NCI-H1105 (cell line): ENCODE measurements at regions not wholly inside any gene's neighbourhood (a gene's known extent, or its start where the extent isn't known, plus 50 kb on each side); places are given as distances from the start of the nearest gene placed in this dataset.
A peak's percentile ranks its signal among the peaks of the same experiment; 100 is the strongest.

ENCODE experiments used
- DNase-seq: peaks from one replicate; lab custom pipeline; 2025; lab: John Stamatoyannopoulos, UW

- no peak for DNase-seq
Measured at GRCh38 chr12:105850103-105850968, 288.4 kb downstream of the NUAK1 start.

- DNase-seq = no peak
Measured at GRCh38 chr12:105852496-105852895, 286.3 kb downstream of the NUAK1 start.

GRCh38 chr12:105852951-105853350, 285.8 kb downstream of the NUAK1 start:
- DNase-seq = no peak

- no peak for DNase-seq
Measured at GRCh38 chr12:105854071-105854470, 284.7 kb downstream of the NUAK1 start.

GRCh38 chr12:105855361-105856047, 283.2 kb downstream of the NUAK1 start:
- no peak for DNase-seq

- no peak for DNase-seq
Measured at GRCh38 chr12:105856048-105856405, 282.7 kb downstream of the NUAK1 start.

GRCh38 chr12:105858981-105859710, 279.6 kb downstream of the NUAK1 start:
- no peak for DNase-seq

GRCh38 chr12:105860561-105861207, 278.1 kb downstream of the NUAK1 start:
- DNase-seq = peak; percentile 95

- DNase-seq = peak; percentile 64
Measured at GRCh38 chr12:105861227-105861626, 277.5 kb downstream of the NUAK1 start.

GRCh38 chr12:105862163-105862821, 276.5 kb downstream of the NUAK1 start:
- no peak for DNase-seq

- DNase-seq = no peak
Measured at GRCh38 chr12:105864316-105864715, 274.4 kb downstream of the NUAK1 start.

GRCh38 chr12:105864901-105865300, 273.9 kb downstream of the NUAK1 start:
- DNase-seq = no peak

GRCh38 chr12:105865886-105866285, 272.9 kb downstream of the NUAK1 start:
- DNase-seq = no peak

GRCh38 chr12:105874121-105874520, 264.6 kb downstream of the NUAK1 start:
- no peak for DNase-seq

- no peak for DNase-seq
Measured at GRCh38 chr12:105876396-105876927, 262.3 kb downstream of the NUAK1 start.

GRCh38 chr12:105878964-105879363, 259.8 kb downstream of the NUAK1 start:
- no peak for DNase-seq

- DNase-seq = no peak
Measured at GRCh38 chr12:105880824-105881388, 257.8 kb downstream of the NUAK1 start.

GRCh38 chr12:105882404-105882803, 256.4 kb downstream of the NUAK1 start:
- DNase-seq = no peak

- DNase-seq = no peak
Measured at GRCh38 chr12:105887131-105887530, 251.6 kb downstream of the NUAK1 start.

GRCh38 chr12:105888696-105889095, 250.1 kb downstream of the NUAK1 start:
- no peak for DNase-seq

- DNase-seq = no peak
Measured at GRCh38 chr12:105892362-105892910, 246.3 kb downstream of the NUAK1 start.
